ENCODE measurements at regions not wholly inside any gene's neighbourhood (a gene's known extent, or its start where the extent isn't known, plus 50 kb on each side); places are given as distances from the start of the nearest gene placed in this dataset.

DNA sequence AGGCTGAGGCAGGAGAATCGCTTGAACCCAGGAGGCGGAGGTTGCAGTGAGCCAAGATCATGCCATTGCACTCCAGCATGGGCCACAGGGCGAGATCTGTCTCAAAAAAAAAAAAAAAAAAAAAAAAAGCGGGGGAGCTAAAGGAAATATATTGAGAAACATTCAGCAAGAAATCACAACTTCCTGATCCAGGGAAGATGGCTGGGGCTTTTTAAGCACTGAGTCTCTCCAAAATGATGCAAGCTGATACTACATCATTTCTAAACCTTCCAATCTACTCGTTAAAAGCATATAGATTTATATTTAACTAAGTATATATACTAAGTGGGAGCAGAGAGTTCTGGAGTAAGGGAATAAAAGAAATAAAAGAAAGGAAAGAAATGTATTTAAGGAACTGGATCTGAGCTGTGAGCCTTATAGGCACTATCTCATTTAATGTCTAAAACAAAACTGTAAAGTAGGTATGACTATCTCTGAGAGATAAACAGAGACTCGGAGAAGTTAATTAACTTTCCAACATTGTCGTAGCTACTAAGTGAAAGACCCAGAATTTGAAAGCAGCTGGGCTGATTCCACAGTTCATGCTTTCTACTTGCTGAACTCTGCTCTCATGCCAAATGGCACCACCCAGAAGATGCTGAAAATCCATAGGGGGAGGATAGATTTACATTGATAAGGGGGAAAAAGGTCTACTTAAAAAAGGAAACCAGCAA, 215.0 kb upstream of the MARCKS start:
- TF ChIP-seq CTCF (IDR thresholded peaks at IDR 0.05; ENCODE audit: control insufficient read depth, extremely low read depth, insufficient read depth), result no peak
- H3K4me3 ChIP-seq (ENCODE audit: low read depth, low read length), result no peak overlapping the region
- DNase-seq (ENCODE audit: low read depth), result no peak

GRCh38 chr6:113642714-113643406, 214.3 kb upstream of the MARCKS start:
- no peak overlapping the region for H3K4me3 ChIP-seq (ENCODE audit: low read depth, low read length)
- no peak for TF ChIP-seq CTCF (IDR thresholded peaks at IDR 0.05; ENCODE audit: control insufficient read depth, extremely low read depth, insufficient read depth)
- peak; percentile 78 for DNase-seq (ENCODE audit: low read depth)

GRCh38 chr6:113643407-113643770, 213.8 kb upstream of the MARCKS start:
- no peak overlapping the region for H3K4me3 ChIP-seq (ENCODE audit: low read depth, low read length)
- DNase-seq (ENCODE audit: low read depth), result no peak
- no peak for TF ChIP-seq CTCF (IDR thresholded peaks at IDR 0.05; ENCODE audit: control insufficient read depth, extremely low read depth, insufficient read depth)

DNA sequence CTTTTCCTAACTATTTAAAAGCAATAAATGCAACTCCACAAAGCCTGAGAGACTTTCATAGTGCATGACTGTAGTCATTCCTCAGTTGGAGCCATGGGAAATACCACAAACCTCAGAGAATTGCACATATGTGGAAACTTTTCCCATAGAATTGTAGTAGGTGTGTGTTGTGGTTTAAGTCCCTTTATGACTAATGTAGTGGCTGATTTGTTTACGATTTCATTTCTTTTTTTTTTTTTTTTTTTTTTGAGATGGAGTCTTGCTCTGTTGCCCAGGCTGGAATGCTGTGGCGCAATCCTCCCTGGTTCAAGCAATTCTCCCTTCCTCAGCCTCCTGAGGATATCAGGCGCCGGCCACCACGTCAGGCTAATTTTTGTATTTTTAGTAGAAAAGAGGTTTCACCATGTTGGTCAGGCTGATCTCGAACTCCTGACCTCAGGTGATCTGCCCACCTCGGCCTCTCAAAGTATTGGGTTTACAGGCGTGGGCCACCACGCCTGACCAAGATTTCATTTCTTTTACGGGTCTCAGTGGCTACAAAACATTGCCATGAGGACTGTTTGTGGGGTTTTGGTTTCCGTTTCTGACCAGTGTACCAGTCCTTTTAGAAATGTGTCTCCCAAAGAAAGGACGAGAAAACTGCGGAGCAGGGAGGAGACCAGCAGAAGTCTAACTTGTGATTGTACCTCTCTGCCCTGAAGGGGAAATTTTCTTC, 212.1 kb upstream of the MARCKS start:
- DNase-seq (ENCODE audit: low read depth), result no peak
- no peak for TF ChIP-seq CTCF (IDR thresholded peaks at IDR 0.05; ENCODE audit: control insufficient read depth, extremely low read depth, insufficient read depth)
- no peak overlapping the region for H3K4me3 ChIP-seq (ENCODE audit: low read depth, low read length)

DNA sequence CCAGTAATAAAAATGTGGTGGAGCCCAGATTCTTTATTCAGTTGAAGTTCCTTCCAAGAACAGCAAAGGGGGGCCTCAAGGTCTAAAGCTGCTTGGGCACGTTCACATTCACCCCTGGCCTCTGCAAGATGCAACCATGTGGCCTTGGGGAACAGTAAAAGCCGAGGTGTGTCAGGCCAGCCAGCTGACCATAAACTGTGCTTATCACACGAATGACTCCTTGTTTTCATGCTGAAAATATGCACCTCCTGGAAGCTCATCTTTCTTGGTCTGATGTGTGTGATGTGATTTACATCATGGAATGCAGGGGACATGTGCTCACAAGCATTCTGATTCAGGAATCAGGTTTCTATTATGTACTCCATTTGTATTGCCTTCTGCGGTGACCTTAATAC, 211.6 kb upstream of the MARCKS start:
- DNase-seq (ENCODE audit: low read depth), result no peak
- no peak for TF ChIP-seq CTCF (IDR thresholded peaks at IDR 0.05; ENCODE audit: control insufficient read depth, extremely low read depth, insufficient read depth)
- H3K4me3 ChIP-seq (ENCODE audit: low read depth, low read length), result no peak overlapping the region

GRCh38 chr6:113645986-113646385, 211.2 kb upstream of the MARCKS start:
- no peak for TF ChIP-seq CTCF (IDR thresholded peaks at IDR 0.05; ENCODE audit: control insufficient read depth, extremely low read depth, insufficient read depth)
- no peak for DNase-seq (ENCODE audit: low read depth)
- no peak overlapping the region for H3K4me3 ChIP-seq (ENCODE audit: low read depth, low read length)
